Nephron (organoid): ENCODE measurements at regions not wholly inside any gene's neighbourhood (a gene's known extent, or its start where the extent isn't known, plus 50 kb on each side); places are given as distances from the start of the nearest gene placed in this dataset.

ENCODE experiments used
- H3K27ac Mint-ChIP-seq, 3 experiments: 2 replicates each; pipeline ENCODE4 v1.8.0; 2020; ENCODE audit warnings: mixed read lengths in 3 of 3, mild to moderate bottlenecking in 2 of 3, moderate library complexity in 1 of 3
- H3K27me3 Mint-ChIP-seq: 2 replicates; pipeline ENCODE4 v1.8.0; 2021; ENCODE audit warnings: low read depth, mild to moderate bottlenecking, moderate library complexity, mixed read lengths
- H3K36me3 Mint-ChIP-seq: 2 replicates; pipeline ENCODE4 v1.8.0; 2020; ENCODE audit warnings: low read depth, mixed read lengths
- H3K4me1 Mint-ChIP-seq: 2 replicates; pipeline ENCODE4 v1.8.0; 2020; ENCODE audit warnings: mixed read lengths
- H3K4me3 Mint-ChIP-seq, 3 experiments: 2 replicates each; pipeline ENCODE4 v1.8.0; 2020; ENCODE audit warnings: mild to moderate bottlenecking in 3 of 3, mixed read lengths in 3 of 3, moderate library complexity in 2 of 3
- H3K9me3 Mint-ChIP-seq: 2 replicates; pipeline ENCODE4 v1.8.0; 2020; ENCODE audit warnings: mixed read lengths
- TF ChIP-seq, protein P1 (sequence below), 3 experiments: fragments of 200-600 bp; sonication (generic); IDR thresholded peaks; one replicate each; pipeline ENCODE4 v1.5.0; 2021; ENCODE audit warnings: antibody characterized with exemption in 3 of 3; ENCODE audit not compliant: unreplicated experiment in 3 of 3

DNA sequence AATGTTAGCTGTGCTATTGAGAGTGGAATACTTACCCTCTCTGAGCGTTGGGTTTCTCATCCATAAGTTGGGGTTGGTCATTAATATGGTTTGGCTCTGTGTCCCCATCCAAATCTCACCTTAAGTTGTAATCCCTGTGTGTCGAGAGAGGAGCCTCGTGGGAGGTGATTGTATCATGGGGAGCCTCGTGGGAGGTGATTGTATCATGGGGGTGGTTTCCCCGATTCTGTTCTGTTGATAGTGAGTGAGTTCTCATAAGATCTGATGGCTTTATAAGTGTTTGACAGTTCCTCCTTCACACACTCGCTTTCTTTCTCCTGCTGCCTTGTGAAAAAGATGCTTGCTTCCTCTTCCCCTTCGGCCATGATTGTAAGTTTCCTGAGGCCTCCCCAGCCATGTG, 391.1 kb downstream of the FAM133A start:
- TF ChIP-seq, protein P1, sequence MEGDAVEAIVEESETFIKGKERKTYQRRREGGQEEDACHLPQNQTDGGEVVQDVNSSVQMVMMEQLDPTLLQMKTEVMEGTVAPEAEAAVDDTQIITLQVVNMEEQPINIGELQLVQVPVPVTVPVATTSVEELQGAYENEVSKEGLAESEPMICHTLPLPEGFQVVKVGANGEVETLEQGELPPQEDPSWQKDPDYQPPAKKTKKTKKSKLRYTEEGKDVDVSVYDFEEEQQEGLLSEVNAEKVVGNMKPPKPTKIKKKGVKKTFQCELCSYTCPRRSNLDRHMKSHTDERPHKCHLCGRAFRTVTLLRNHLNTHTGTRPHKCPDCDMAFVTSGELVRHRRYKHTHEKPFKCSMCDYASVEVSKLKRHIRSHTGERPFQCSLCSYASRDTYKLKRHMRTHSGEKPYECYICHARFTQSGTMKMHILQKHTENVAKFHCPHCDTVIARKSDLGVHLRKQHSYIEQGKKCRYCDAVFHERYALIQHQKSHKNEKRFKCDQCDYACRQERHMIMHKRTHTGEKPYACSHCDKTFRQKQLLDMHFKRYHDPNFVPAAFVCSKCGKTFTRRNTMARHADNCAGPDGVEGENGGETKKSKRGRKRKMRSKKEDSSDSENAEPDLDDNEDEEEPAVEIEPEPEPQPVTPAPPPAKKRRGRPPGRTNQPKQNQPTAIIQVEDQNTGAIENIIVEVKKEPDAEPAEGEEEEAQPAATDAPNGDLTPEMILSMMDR (IDR thresholded peaks at IDR 0.05; ENCODE audit: unreplicated experiment in 3 of 3), result no peak
- no peak overlapping the region for H3K27ac Mint-ChIP-seq
- H3K4me3 Mint-ChIP-seq, result no peak overlapping the region
- no peaks in the 10 kb centered on the region for H3K27me3 Mint-ChIP-seq
- H3K9me3 Mint-ChIP-seq, result peaks cover 3% of the 10 kb centered on the region
- H3K36me3 Mint-ChIP-seq, result no peaks in the 10 kb centered on the region
- no peaks in the 10 kb centered on the region for H3K4me1 Mint-ChIP-seq

DNA sequence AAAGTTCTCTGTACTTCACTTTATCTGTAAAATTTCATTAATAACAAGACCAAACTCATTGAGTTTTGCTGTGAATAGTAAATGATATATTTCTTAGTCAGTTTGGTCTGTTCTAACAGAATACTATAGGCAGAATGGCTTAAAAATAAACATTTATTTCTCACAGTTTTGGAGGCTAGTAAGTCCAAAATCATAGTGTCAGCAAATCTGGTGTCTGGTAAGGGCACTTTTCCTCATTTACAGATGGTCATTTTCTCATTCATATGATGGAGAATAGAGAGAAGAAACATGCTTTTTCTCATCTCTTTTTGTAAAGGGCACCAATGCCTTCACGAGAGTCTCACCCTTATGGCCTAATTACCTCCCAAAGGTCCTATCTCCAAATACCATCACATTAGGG, 415.1 kb downstream of the FAM133A start:
- Mint-ChIP-seq H3K36me3 (no peaks in the 10 kb centered on the region), H3K9me3 (no peaks in the 10 kb centered on the region), H3K4me1 (no peaks in the 10 kb centered on the region), H3K27ac (no peak overlapping the region), H3K4me3 (no peak overlapping the region), H3K27me3 (no peaks in the 10 kb centered on the region)
- TF ChIP-seq, protein P1 (IDR thresholded peaks at IDR 0.05; ENCODE audit: unreplicated experiment in 3 of 3), result no peak

DNA sequence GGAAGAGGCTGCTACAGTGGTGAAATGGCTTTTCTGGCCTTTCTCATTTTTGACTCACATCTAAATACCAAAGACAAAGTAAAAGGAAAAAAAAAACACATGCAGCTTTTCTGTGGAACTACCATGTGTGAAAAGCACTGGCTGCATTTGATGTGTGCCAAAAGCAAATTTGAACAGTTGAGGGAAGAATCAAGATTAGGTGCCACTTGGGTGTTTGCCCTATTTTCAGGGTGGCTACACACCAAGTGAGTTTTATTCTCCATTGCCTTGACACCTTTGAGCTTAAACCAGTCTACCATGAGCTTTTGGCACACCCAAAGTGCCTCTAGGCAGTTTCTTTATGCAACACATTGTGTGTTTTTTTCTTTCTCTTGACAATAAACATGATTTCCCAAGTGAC, 423.9 kb downstream of the FAM133A start:
- Mint-ChIP-seq H3K9me3 (no peaks in the 10 kb centered on the region), H3K36me3 (no peaks in the 10 kb centered on the region), H3K27ac (no peak overlapping the region), H3K4me1 (no peaks in the 10 kb centered on the region), H3K27me3 (no peaks in the 10 kb centered on the region), H3K4me3 (no peak overlapping the region)
- TF ChIP-seq, protein P1 (IDR thresholded peaks at IDR 0.05; ENCODE audit: unreplicated experiment in 3 of 3), result no peak

DNA sequence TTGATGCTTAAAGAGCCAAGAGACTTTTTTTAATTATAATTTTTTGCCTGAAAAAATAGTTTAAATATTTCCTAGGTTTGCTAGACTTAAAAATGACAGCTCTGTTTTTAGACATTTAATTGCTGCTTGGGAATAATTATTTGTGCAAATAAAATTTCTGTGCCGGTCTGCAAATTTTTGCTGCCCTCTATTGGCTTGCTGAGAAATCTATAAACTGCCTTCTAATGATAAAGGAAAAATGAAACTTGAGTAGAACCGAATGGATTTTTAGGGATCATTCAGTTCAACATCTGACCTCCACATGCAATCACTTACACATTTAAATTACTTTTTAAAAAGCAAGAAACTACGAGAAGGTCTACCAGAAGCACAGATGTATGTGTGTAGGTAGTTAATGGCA, 434.0 kb downstream of the FAM133A start:
- H3K9me3 Mint-ChIP-seq, result no peaks in the 10 kb centered on the region
- no peaks in the 10 kb centered on the region for H3K27me3 Mint-ChIP-seq
- TF ChIP-seq, protein P1 (IDR thresholded peaks at IDR 0.05; ENCODE audit: unreplicated experiment in 3 of 3), result peak in 2 of 3 experiments; percentile 19 to 27
- no peaks in the 10 kb centered on the region for H3K4me1 Mint-ChIP-seq
- no peak overlapping the region for H3K27ac Mint-ChIP-seq
- H3K4me3 Mint-ChIP-seq, result no peak overlapping the region
- no peaks in the 10 kb centered on the region for H3K36me3 Mint-ChIP-seq

DNA sequence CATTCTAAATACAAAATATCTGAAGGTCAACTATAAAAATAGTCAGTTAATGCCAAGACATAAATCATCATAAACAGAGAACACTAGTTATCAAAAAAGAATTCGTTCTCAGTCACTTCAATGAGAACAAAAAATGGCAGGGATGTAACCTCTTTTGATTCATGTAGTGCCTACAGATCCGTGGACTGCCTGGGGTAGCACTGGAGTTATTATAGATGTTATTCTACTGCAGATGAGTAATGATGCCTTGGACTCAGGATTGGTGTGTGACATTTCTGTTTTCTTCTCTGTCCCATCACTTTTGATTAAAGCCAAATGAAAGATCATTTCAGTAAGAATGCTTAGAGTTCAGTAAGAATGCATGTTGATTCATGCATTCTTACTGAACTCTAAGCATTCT, 440.4 kb downstream of the FAM133A start:
- H3K27ac Mint-ChIP-seq, result no peak overlapping the region

DNA sequence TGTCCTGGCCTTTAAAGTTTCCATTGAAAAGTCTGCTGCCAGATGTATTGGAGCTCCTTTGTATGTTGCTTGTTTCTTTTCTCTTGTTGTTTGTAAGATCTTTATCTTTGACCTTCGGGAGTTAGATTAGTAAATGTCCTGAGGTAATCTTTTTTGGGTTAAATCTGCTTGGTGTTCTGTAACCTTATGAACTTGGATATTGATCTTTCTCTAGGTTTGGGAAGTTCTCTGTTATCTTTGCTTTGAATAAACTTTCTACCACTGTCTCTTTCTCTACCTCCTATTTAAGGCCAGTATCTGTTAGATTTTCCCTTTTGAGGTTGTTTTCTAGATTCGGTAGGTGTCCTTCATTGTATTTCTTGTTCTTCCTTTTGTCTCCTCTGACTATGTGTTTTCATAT, 447.8 kb downstream of the FAM133A start:
- Mint-ChIP-seq H3K27me3 (no peaks in the 10 kb centered on the region), H3K4me3 (no peak overlapping the region), H3K36me3 (no peaks in the 10 kb centered on the region), H3K27ac (no peak overlapping the region), H3K4me1 (no peaks in the 10 kb centered on the region), H3K9me3 (no peaks in the 10 kb centered on the region)
- TF ChIP-seq, protein P1 (IDR thresholded peaks at IDR 0.05; ENCODE audit: unreplicated experiment in 3 of 3), result no peak

More for the DNA sequence above, 440.4 kb downstream of the FAM133A start:
- H3K9me3 Mint-ChIP-seq, result no peaks in the 10 kb centered on the region
- TF ChIP-seq, protein P1 (IDR thresholded peaks at IDR 0.05; ENCODE audit: unreplicated experiment in 3 of 3), result no peak
- no peaks in the 10 kb centered on the region for H3K36me3 Mint-ChIP-seq
- no peaks in the 10 kb centered on the region for H3K27me3 Mint-ChIP-seq
- no peaks in the 10 kb centered on the region for H3K4me1 Mint-ChIP-seq
- H3K4me3 Mint-ChIP-seq, result no peak overlapping the region
